B cell (primary cell): ENCODE measurements at regions not wholly inside any gene's neighbourhood (a gene's known extent, or its start where the extent isn't known, plus 50 kb on each side); places are given as distances from the start of the nearest gene placed in this dataset.

Experiments used
- ATAC-seq: fragments of 200-7000 bp; cut with Tn5 transposase; one replicate; pipeline ENCODE4 v1.10.0; 2021; ENCODE audit warnings: low read depth, mild to moderate bottlenecking, moderate number of reproducible peaks, moderate library complexity
- CTCF ChIA-PET: fragments of 350-600 bp; sonication (Branson Sonifier 250); formaldehyde crosslinking; loops from one replicate; lab custom pipeline; 2021; ENCODE audit warnings: antibody characterized with exemption, inconsistent platforms; lab: Charles Lee
- POLR2A ChIA-PET: fragments of 350-600 bp; sonication (Branson Sonifier 250); formaldehyde crosslinking; loops from one replicate; lab custom pipeline; 2021; ENCODE audit warnings: antibody characterized with exemption; lab: Charles Lee
- DNase-seq: peaks from one replicate; pipeline ENCODE4 v3.0.0; 2013
- H2AFZ ChIP-seq: 2 replicates; pipeline ENCODE4 v1.6.1; 2012; ENCODE audit warnings: mild to moderate bottlenecking, low read depth, low read length; ENCODE audit not compliant: insufficient read depth, poor library complexity, severe bottlenecking
- H3K27ac ChIP-seq, 2 donors: 1 replicate in 1 of 2; 2 replicates in 1 of 2; pipeline ENCODE4 v1.5.1; 2012 to 2013; ENCODE audit warnings: low read length in 2 of 2, mild to moderate bottlenecking in 2 of 2, moderate library complexity in 1 of 2
- H3K27me3 ChIP-seq, 4 experiments: fragments of 200-600 bp in 1 of 4; sonication (generic) in 1 of 4; replicated peaks in 1 of 4; 1 replicate in 2 of 4; 2 replicates in 2 of 4; pipeline versions ENCODE4 v1.6.1 to v1.7.0; 2013 to 2016; ENCODE audit warnings: low read length in 3 of 4, mild to moderate bottlenecking in 2 of 4, mixed read lengths in 1 of 4, moderate library complexity in 1 of 4; ENCODE audit not compliant: insufficient read depth in 4 of 4, control insufficient read depth in 3 of 4; ENCODE audit errors: control extremely low read depth in 1 of 4
- H3K36me3 ChIP-seq, 2 experiments: replicated peaks in 1 of 2; 1 replicate in 1 of 2; 2 replicates in 1 of 2; pipeline versions ENCODE4 v1.6.1 to v1.7.1; 2013; ENCODE audit warnings: low read length in 1 of 2; ENCODE audit not compliant: insufficient read depth in 2 of 2, control insufficient read depth in 1 of 2; ENCODE audit errors: control extremely low read depth in 1 of 2, extremely low read depth in 1 of 2
- H3K4me1 ChIP-seq, 2 donors: fragments of 200-600 bp in 1 of 2; sonication (generic) in 1 of 2; 1 replicate in 1 of 2; 2 replicates in 1 of 2; pipeline versions ENCODE4 v1.5.1 to v1.6.1; 2013 to 2017; ENCODE audit warnings: low read length in 2 of 2; ENCODE audit not compliant: control insufficient read depth in 2 of 2, insufficient read depth in 2 of 2
- H3K4me2 ChIP-seq: replicated peaks from 2 replicates; pipeline ENCODE3; 2012; ENCODE audit warnings: mild to moderate bottlenecking, low read depth, low read length; ENCODE audit not compliant: poor library complexity, severe bottlenecking
- H3K4me3 ChIP-seq, 5 experiments: fragments of 200-600 bp in 1 of 5; sonication (generic) in 1 of 5; 1 replicate in 3 of 5; 2 replicates in 2 of 5; pipeline versions ENCODE4 v1.5.1 to v1.7.0; 2011 to 2016; ENCODE audit warnings: low read length in 4 of 5, mild to moderate bottlenecking in 4 of 5, low read depth in 2 of 5, control low read depth in 1 of 5, moderate library complexity in 1 of 5; ENCODE audit not compliant: insufficient read depth in 1 of 5; ENCODE audit errors: control extremely low read depth in 1 of 5, extremely low read depth in 1 of 5
- H3K79me2 ChIP-seq: fragments of 200-600 bp; sonication (generic); one replicate; pipeline ENCODE4 v1.6.0; 2016; ENCODE audit warnings: low read length; ENCODE audit not compliant: control insufficient read depth, insufficient read depth
- H3K9ac ChIP-seq: fragments of 200-600 bp; sonication (generic); 2 replicates; pipeline ENCODE4 v1.6.1; 2017; ENCODE audit warnings: mild to moderate bottlenecking, low read length, moderate library complexity
- H3K9me3 ChIP-seq, 3 donors: one replicate each; pipeline versions ENCODE4 v1.6.1 to v1.7.1; 2013; ENCODE audit warnings: low read length in 2 of 3; ENCODE audit not compliant: control insufficient read depth in 2 of 3, insufficient read depth in 1 of 3; ENCODE audit errors: control extremely low read depth in 1 of 3
- H4K20me1 ChIP-seq: 2 replicates; pipeline ENCODE4 v1.6.0; 2012; ENCODE audit warnings: mild to moderate bottlenecking, low read length; ENCODE audit not compliant: insufficient read depth, control insufficient read depth, poor library complexity, severe bottlenecking
- H3K27ac Mint-ChIP-seq: one replicate; pipeline ENCODE4 v1.8.0; 2021; ENCODE audit warnings: mixed read lengths
- H3K27me3 Mint-ChIP-seq: one replicate; pipeline ENCODE4 v1.8.0; 2021; ENCODE audit warnings: mixed read lengths
- H3K4me1 Mint-ChIP-seq: one replicate; pipeline ENCODE4 v1.8.0; 2021; ENCODE audit warnings: mixed read lengths
- H3K4me3 Mint-ChIP-seq: one replicate; pipeline ENCODE4 v1.8.0; 2021; ENCODE audit warnings: mixed read lengths
- H3K9me3 Mint-ChIP-seq: one replicate; pipeline ENCODE4 v1.8.0; 2022; ENCODE audit warnings: mixed read lengths; ENCODE audit not compliant: insufficient read depth
- CTCF ChIP-seq: fragments of 200-600 bp; IDR thresholded peaks from one replicate; pipeline ENCODE4 v1.8.0; 2022; ENCODE audit warnings: antibody characterized with exemption, mild to moderate bottlenecking
- EZH2 ChIP-seq: IDR thresholded peaks from 2 replicates; pipeline ENCODE4 v1.6.1; 2012; ENCODE audit warnings: borderline replicate concordance, low read depth, mild to moderate bottlenecking, moderate library complexity, low read length; ENCODE audit not compliant: insufficient read depth, poor library complexity, severe bottlenecking
- WGBS: methylation state at CpG from one replicate; pipeline ENCODE4 v1.1.5; 2013; ENCODE audit warnings: missing lambda C conversion rate; ENCODE audit not compliant: insufficient coverage; 5-methylcytosine and 5-hydroxymethylcytosine counted together
- intact Hi-C: fragments of 100-400 bp; cut with micrococcal nuclease; formaldehyde crosslinking; loops from one replicate; pipeline ENCODE4 v1.10.0; 2022

GRCh38 chr2:9702604-9703084 lies 71.8 kb upstream of the YWHAQ start:
- Mint-ChIP-seq H3K4me3 (no peak overlapping the region), H3K27me3 (peaks cover 6% of the 10 kb centered on the region), H3K9me3 (no peaks in the 10 kb centered on the region), H3K4me1 (no peaks in the 10 kb centered on the region), H3K27ac (no peak overlapping the region)
- ChIA-PET POLR2A (no interaction called here), CTCF (no interaction called here)
- no peaks in the 10 kb centered on the region for H3K79me2 ChIP-seq
- H2AFZ ChIP-seq = no peak overlapping the region
- peaks cover 0 to 4% of the 10 kb centered on the region in 2 donors for H3K4me1 ChIP-seq
- DNase-seq (no peak), ATAC-seq (no peak)
- H3K4me2 ChIP-seq = no peak overlapping the region
- TF ChIP-seq CTCF = no peak
- TF ChIP-seq EZH2 = no peak
- WGBS = 95% methylated on average over 3 of the region's 3 CpGs
- intact Hi-C loops = no loop called here
- H3K9ac ChIP-seq = no peak overlapping the region
- H3K27me3 ChIP-seq = peaks cover 0 to 4% (median 2%) of the 10 kb centered on the region in 4 experiments
- no peak overlapping the region for H3K27ac ChIP-seq
- H3K4me3 ChIP-seq = no peak overlapping the region
- no peaks in the 10 kb centered on the region for H3K9me3 ChIP-seq
- H3K36me3 ChIP-seq = no peaks in the 10 kb centered on the region
- no peaks in the 10 kb centered on the region for H4K20me1 ChIP-seq

DNA sequence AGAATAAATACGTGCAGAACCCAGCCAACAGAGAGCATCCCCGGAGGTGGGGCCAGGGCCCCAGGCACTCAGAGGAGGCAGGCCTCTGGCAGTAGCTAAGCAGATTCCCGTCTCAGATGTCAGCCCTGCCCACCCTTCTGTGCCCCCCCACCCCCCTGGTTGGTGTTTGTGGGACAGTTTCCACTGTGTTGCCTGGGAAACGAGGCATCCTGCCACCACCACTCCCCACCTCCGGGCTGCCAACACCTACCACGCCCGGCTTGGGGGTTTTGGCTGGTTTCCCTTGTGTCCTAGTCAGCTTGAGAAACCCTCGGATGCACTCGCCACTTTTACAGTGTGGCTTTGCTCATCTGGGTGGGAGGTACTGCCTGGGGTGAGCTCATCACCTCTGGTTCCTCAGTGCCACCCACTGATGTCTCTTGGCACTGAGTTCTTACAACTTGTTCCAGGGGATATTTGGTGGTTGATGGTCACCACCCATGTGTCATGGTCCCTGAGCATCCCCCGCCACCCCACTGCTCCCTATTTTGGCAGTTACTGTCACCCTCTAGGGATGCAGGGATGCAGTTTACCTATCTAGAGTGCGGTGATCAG lies 72.4 kb upstream of the YWHAQ start:
- H3K9me3 ChIP-seq = no peaks in the 10 kb centered on the region
- ATAC-seq (no peak), DNase-seq (no peak)
- TF ChIP-seq EZH2 (no peak), CTCF (no peak)
- ChIA-PET POLR2A (no interaction called here), CTCF (no interaction called here)
- peaks cover 0 to 4% of the 10 kb centered on the region in 2 donors for H3K4me1 ChIP-seq
- H4K20me1 ChIP-seq = no peaks in the 10 kb centered on the region
- no peaks in the 10 kb centered on the region for H3K36me3 ChIP-seq
- H3K4me1 Mint-ChIP-seq = no peaks in the 10 kb centered on the region
- H3K9ac ChIP-seq = no peak overlapping the region
- H3K27ac Mint-ChIP-seq = no peak overlapping the region
- H3K27me3 ChIP-seq = peaks cover 0 to 4% (median 2%) of the 10 kb centered on the region in 4 experiments
- no peaks in the 10 kb centered on the region for H3K9me3 Mint-ChIP-seq
- peaks cover 3% of the 10 kb centered on the region for H3K27me3 Mint-ChIP-seq
- no peak overlapping the region for H2AFZ ChIP-seq
- no peak overlapping the region for H3K27ac ChIP-seq
- H3K4me2 ChIP-seq = no peak overlapping the region
- no peaks in the 10 kb centered on the region for H3K79me2 ChIP-seq
- 66% methylated on average over 4 of the region's 11 CpGs for WGBS
- no peak overlapping the region for H3K4me3 ChIP-seq
- no peak overlapping the region for H3K4me3 Mint-ChIP-seq
- intact Hi-C loops = no loop called here
